GM06990 (cell line): ENCODE measurements at regions not wholly inside any gene's neighbourhood (a gene's known extent, or its start where the extent isn't known, plus 50 kb on each side); places are given as distances from the start of the nearest gene placed in this dataset.

Experiments used
- DNase-seq: peaks from one replicate; pipeline ENCODE4 v3.0.0-alpha.2; 2011; ENCODE audit not compliant: insufficient read length; ENCODE audit errors: extremely low read depth
- H3K27me3 ChIP-seq: replicated peaks from 2 replicates; pipeline ENCODE4 v1.6.0; 2011; ENCODE audit warnings: low read length; ENCODE audit not compliant: control insufficient read depth, insufficient read depth
- H3K36me3 ChIP-seq: 2 replicates; pipeline ENCODE4 v1.5.1; 2011; ENCODE audit warnings: low read length; ENCODE audit not compliant: control insufficient read depth, insufficient read depth
- H3K4me3 ChIP-seq: replicated peaks from 2 replicates; pipeline ENCODE4 v1.5.1; 2011; ENCODE audit warnings: low read depth, mild to moderate bottlenecking, control low read depth, low read length
- CTCF ChIP-seq: IDR thresholded peaks from 2 replicates; pipeline ENCODE4 v1.5.1; 2011; ENCODE audit warnings: low read length, control low read depth, mild to moderate bottlenecking, inconsistent platforms; ENCODE audit not compliant: insufficient read depth, poor library complexity, severe bottlenecking

DNA sequence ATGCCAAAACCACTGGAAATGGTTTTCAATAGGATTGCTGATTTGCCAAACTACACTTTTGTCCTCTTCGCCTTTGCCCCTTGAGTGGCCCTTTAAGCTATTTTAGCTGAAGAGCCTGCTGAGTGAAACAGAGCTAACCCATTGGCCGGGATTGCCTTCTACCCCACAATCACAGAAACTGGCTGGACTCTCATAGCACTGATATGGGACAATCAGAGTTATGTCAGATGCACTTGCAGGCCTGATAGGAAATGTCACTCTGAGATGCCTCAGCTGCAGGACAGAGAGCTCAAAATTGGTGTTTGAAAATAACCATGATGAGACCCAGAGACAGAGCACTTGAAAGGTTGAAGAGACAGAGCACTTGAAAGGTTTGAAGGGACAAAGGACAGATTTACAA is 354.4 kb downstream of the BRINP2 start:
- Histone ChIP-seq H3K36me3 (no peaks in the 10 kb centered on the region), H3K4me3 (no peak overlapping the region), H3K27me3 (no peaks in the 10 kb centered on the region)
- TF ChIP-seq CTCF, result no peak
- no peak for DNase-seq

GRCh38 chr1:177517546-177517945 is 346.8 kb downstream of the BRINP2 start:
- no peak for DNase-seq
- Histone ChIP-seq H3K4me3 (no peak overlapping the region), H3K36me3 (no peaks in the 10 kb centered on the region), H3K27me3 (no peaks in the 10 kb centered on the region)
- no peak for TF ChIP-seq CTCF

- no peak overlapping the region for H3K4me3 ChIP-seq
- H3K27me3 ChIP-seq, result no peaks in the 10 kb centered on the region
- no peak for TF ChIP-seq CTCF
- DNase-seq, result no peak
- H3K36me3 ChIP-seq, result no peaks in the 10 kb centered on the region
These were observed 343.4 kb downstream of the BRINP2 start for GRCh38 chr1:177514207-177514606.

DNA sequence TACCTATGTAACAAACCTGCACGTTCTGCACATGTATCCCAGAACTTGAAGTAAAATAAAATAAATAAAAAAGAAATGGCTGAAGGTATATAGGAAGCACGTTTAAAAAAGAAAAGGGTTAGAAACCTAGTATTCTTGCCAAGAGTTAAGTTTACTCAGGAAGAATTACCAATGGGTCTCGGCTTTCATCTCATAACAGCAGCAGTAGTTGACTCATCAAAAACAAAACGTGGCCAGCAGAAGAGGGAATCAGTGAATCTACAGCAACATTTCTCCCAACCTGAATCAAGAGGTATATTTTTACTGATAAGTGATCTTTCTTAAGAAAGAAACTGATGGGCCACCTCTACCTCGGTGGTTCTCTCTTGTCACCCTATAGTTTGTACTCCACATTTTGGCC is 340.3 kb downstream of the BRINP2 start:
- no peak for DNase-seq
- Histone ChIP-seq H3K27me3 (no peaks in the 10 kb centered on the region), H3K36me3 (no peaks in the 10 kb centered on the region), H3K4me3 (no peak overlapping the region)
- TF ChIP-seq CTCF, result no peak

- TF ChIP-seq CTCF, result no peak
- H3K27me3 ChIP-seq, result no peaks in the 10 kb centered on the region
- no peak overlapping the region for H3K4me3 ChIP-seq
- DNase-seq, result no peak
- no peaks in the 10 kb centered on the region for H3K36me3 ChIP-seq
These were observed 335.3 kb downstream of the BRINP2 start for GRCh38 chr1:177505905-177506590.

GRCh38 chr1:177495878-177496277 is 325.1 kb downstream of the BRINP2 start:
- no peak overlapping the region for H3K4me3 ChIP-seq
- no peak for TF ChIP-seq CTCF
- no peaks in the 10 kb centered on the region for H3K27me3 ChIP-seq
- H3K36me3 ChIP-seq, result no peaks in the 10 kb centered on the region
- DNase-seq, result no peak
